B cell (primary cell): ENCODE measurements at regions not wholly inside any gene's neighbourhood (a gene's known extent, or its start where the extent isn't known, plus 50 kb on each side); places are given as distances from the start of the nearest gene placed in this dataset.

Experiments
- ATAC-seq: fragments of 200-7000 bp; cut with Tn5 transposase; one replicate; pipeline ENCODE4 v1.10.0; 2021; ENCODE audit warnings: low read depth, mild to moderate bottlenecking, moderate number of reproducible peaks, moderate library complexity
- CTCF ChIA-PET: fragments of 350-600 bp; sonication (Branson Sonifier 250); formaldehyde crosslinking; loops from one replicate; lab custom pipeline; 2021; ENCODE audit warnings: antibody characterized with exemption, inconsistent platforms; lab: Charles Lee
- POLR2A ChIA-PET: fragments of 350-600 bp; sonication (Branson Sonifier 250); formaldehyde crosslinking; loops from one replicate; lab custom pipeline; 2021; ENCODE audit warnings: antibody characterized with exemption; lab: Charles Lee
- DNase-seq: peaks from one replicate; pipeline ENCODE4 v3.0.0; 2013
- H2AFZ ChIP-seq: 2 replicates; pipeline ENCODE4 v1.6.1; 2012; ENCODE audit warnings: mild to moderate bottlenecking, low read depth, low read length; ENCODE audit not compliant: insufficient read depth, poor library complexity, severe bottlenecking
- H3K27ac ChIP-seq, 2 donors: 1 replicate in 1 of 2; 2 replicates in 1 of 2; pipeline ENCODE4 v1.5.1; 2012 to 2013; ENCODE audit warnings: low read length in 2 of 2, mild to moderate bottlenecking in 2 of 2, moderate library complexity in 1 of 2
- H3K27me3 ChIP-seq, 4 experiments: fragments of 200-600 bp in 1 of 4; sonication (generic) in 1 of 4; replicated peaks in 1 of 4; 1 replicate in 2 of 4; 2 replicates in 2 of 4; pipeline versions ENCODE4 v1.6.1 to v1.7.0; 2013 to 2016; ENCODE audit warnings: low read length in 3 of 4, mild to moderate bottlenecking in 2 of 4, mixed read lengths in 1 of 4, moderate library complexity in 1 of 4; ENCODE audit not compliant: insufficient read depth in 4 of 4, control insufficient read depth in 3 of 4; ENCODE audit errors: control extremely low read depth in 1 of 4
- H3K36me3 ChIP-seq, 2 experiments: replicated peaks in 1 of 2; 1 replicate in 1 of 2; 2 replicates in 1 of 2; pipeline versions ENCODE4 v1.6.1 to v1.7.1; 2013; ENCODE audit warnings: low read length in 1 of 2; ENCODE audit not compliant: insufficient read depth in 2 of 2, control insufficient read depth in 1 of 2; ENCODE audit errors: control extremely low read depth in 1 of 2, extremely low read depth in 1 of 2
- H3K4me1 ChIP-seq, 2 donors: fragments of 200-600 bp in 1 of 2; sonication (generic) in 1 of 2; 1 replicate in 1 of 2; 2 replicates in 1 of 2; pipeline versions ENCODE4 v1.5.1 to v1.6.1; 2013 to 2017; ENCODE audit warnings: low read length in 2 of 2; ENCODE audit not compliant: control insufficient read depth in 2 of 2, insufficient read depth in 2 of 2
- H3K4me2 ChIP-seq: replicated peaks from 2 replicates; pipeline ENCODE3; 2012; ENCODE audit warnings: mild to moderate bottlenecking, low read depth, low read length; ENCODE audit not compliant: poor library complexity, severe bottlenecking
- H3K4me3 ChIP-seq, 5 experiments: fragments of 200-600 bp in 1 of 5; sonication (generic) in 1 of 5; 1 replicate in 3 of 5; 2 replicates in 2 of 5; pipeline versions ENCODE4 v1.5.1 to v1.7.0; 2011 to 2016; ENCODE audit warnings: low read length in 4 of 5, mild to moderate bottlenecking in 4 of 5, low read depth in 2 of 5, control low read depth in 1 of 5, moderate library complexity in 1 of 5; ENCODE audit not compliant: insufficient read depth in 1 of 5; ENCODE audit errors: control extremely low read depth in 1 of 5, extremely low read depth in 1 of 5
- H3K79me2 ChIP-seq: fragments of 200-600 bp; sonication (generic); one replicate; pipeline ENCODE4 v1.6.0; 2016; ENCODE audit warnings: low read length; ENCODE audit not compliant: control insufficient read depth, insufficient read depth
- H3K9ac ChIP-seq: fragments of 200-600 bp; sonication (generic); 2 replicates; pipeline ENCODE4 v1.6.1; 2017; ENCODE audit warnings: mild to moderate bottlenecking, low read length, moderate library complexity
- H3K9me3 ChIP-seq, 3 donors: one replicate each; pipeline versions ENCODE4 v1.6.1 to v1.7.1; 2013; ENCODE audit warnings: low read length in 2 of 3; ENCODE audit not compliant: control insufficient read depth in 2 of 3, insufficient read depth in 1 of 3; ENCODE audit errors: control extremely low read depth in 1 of 3
- H4K20me1 ChIP-seq: 2 replicates; pipeline ENCODE4 v1.6.0; 2012; ENCODE audit warnings: mild to moderate bottlenecking, low read length; ENCODE audit not compliant: insufficient read depth, control insufficient read depth, poor library complexity, severe bottlenecking
- H3K27ac Mint-ChIP-seq: one replicate; pipeline ENCODE4 v1.8.0; 2021; ENCODE audit warnings: mixed read lengths
- H3K27me3 Mint-ChIP-seq: one replicate; pipeline ENCODE4 v1.8.0; 2021; ENCODE audit warnings: mixed read lengths
- H3K4me1 Mint-ChIP-seq: one replicate; pipeline ENCODE4 v1.8.0; 2021; ENCODE audit warnings: mixed read lengths
- H3K4me3 Mint-ChIP-seq: one replicate; pipeline ENCODE4 v1.8.0; 2021; ENCODE audit warnings: mixed read lengths
- H3K9me3 Mint-ChIP-seq: one replicate; pipeline ENCODE4 v1.8.0; 2022; ENCODE audit warnings: mixed read lengths; ENCODE audit not compliant: insufficient read depth
- EZH2 ChIP-seq: IDR thresholded peaks from 2 replicates; pipeline ENCODE4 v1.6.1; 2012; ENCODE audit warnings: borderline replicate concordance, low read depth, mild to moderate bottlenecking, moderate library complexity, low read length; ENCODE audit not compliant: insufficient read depth, poor library complexity, severe bottlenecking
- WGBS: methylation state at CpG from one replicate; pipeline ENCODE4 v1.1.5; 2013; ENCODE audit warnings: missing lambda C conversion rate; ENCODE audit not compliant: insufficient coverage; 5-methylcytosine and 5-hydroxymethylcytosine counted together
- intact Hi-C: fragments of 100-400 bp; cut with micrococcal nuclease; formaldehyde crosslinking; loops from one replicate; pipeline ENCODE4 v1.10.0; 2022
- TF ChIP-seq, protein P1 (sequence below): fragments of 200-600 bp; IDR thresholded peaks from one replicate; pipeline ENCODE4 v1.8.0; 2022; ENCODE audit warnings: antibody characterized with exemption, mild to moderate bottlenecking

DNA sequence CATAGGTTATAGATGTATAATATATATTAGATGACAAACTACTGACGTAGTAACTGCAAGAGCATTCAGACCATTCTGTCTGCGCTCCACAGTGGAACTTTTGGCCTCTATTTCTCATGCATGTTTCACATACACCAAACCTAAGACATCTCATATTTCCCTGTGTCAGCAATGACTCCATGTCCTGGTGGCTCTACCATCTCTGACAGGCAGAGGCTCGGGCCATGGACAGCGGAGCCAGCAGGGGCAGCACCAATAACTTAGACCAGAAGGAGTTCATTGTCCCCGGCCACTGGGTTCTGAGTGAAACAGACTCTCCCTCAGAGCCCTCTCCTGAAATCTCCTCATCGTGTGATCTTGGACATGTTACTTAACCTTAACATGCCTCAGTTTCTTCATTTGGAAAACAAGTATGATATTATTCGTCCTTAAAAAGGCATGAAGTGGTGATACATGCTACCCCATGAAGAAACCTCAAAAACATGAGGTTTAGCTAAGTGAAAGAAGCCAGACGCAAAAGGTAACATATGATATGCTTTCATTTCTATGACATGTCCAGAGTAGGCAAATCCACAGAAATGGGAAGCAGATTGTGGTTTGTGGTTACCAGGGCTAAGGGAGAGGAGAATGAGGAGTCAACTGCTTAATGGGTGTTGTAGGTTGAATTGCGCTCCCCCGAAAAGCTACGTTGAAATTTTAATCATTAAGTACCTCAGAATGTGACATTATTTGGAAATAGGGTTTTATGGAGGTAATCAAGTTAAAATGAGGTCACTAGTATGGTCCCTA lies 564.0 kb upstream of the JARID2 start:
- peaks cover 10% of the 10 kb centered on the region for H3K4me1 Mint-ChIP-seq
- Histone ChIP-seq H3K27ac (no peak overlapping the region), H3K4me2 (no peak overlapping the region), H2AFZ (no peak overlapping the region), H3K36me3 (no peaks in the 10 kb centered on the region), H3K9ac (no peak overlapping the region), H3K79me2 (no peaks in the 10 kb centered on the region), H3K4me3 (no peak overlapping the region), H3K4me1 (peaks cover 0 to 4% of the 10 kb centered on the region in 2 donors), H4K20me1 (no peaks in the 10 kb centered on the region), H3K27me3 (no peaks in the 10 kb centered on the region), H3K9me3 (no peaks in the 10 kb centered on the region)
- WGBS = 91% methylated on average over 3 of the region's 11 CpGs
- CTCF ChIA-PET = no interaction called here
- H3K27me3 Mint-ChIP-seq = no peaks in the 10 kb centered on the region
- DNase-seq (no peak), ATAC-seq (no peak)
- H3K9me3 Mint-ChIP-seq = no peaks in the 10 kb centered on the region
- peak overlapping the region; percentile 1 for H3K27ac Mint-ChIP-seq
- POLR2A ChIA-PET = interaction anchor here (0.6 kb wide), 1 partner anchor 1220 kb away, joined by 5 read pairs; no protein-coding TSS in a partner anchor
- intact Hi-C loops = no loop called here
- no peak overlapping the region for H3K4me3 Mint-ChIP-seq
- no peak for TF ChIP-seq EZH2
- TF ChIP-seq, protein P1, sequence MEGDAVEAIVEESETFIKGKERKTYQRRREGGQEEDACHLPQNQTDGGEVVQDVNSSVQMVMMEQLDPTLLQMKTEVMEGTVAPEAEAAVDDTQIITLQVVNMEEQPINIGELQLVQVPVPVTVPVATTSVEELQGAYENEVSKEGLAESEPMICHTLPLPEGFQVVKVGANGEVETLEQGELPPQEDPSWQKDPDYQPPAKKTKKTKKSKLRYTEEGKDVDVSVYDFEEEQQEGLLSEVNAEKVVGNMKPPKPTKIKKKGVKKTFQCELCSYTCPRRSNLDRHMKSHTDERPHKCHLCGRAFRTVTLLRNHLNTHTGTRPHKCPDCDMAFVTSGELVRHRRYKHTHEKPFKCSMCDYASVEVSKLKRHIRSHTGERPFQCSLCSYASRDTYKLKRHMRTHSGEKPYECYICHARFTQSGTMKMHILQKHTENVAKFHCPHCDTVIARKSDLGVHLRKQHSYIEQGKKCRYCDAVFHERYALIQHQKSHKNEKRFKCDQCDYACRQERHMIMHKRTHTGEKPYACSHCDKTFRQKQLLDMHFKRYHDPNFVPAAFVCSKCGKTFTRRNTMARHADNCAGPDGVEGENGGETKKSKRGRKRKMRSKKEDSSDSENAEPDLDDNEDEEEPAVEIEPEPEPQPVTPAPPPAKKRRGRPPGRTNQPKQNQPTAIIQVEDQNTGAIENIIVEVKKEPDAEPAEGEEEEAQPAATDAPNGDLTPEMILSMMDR = no peak

DNA sequence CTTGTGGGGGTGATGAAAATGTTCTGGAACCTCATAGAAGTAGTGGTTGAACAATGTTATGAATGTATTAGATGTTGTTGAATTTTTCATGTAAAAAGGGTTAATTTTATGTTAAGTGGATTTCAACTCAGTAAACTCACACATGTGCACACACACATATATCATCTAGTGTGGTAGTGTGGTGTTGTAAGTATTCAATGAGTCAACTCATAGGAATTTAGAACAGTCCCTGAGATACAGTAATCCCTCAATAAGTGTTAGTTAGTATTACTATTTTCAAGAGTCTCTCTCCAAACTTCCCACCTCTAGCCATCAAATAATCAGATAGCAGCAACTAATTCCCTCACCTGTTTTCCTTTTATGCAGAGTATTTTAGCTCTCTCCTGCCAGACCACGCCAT lies 563.1 kb upstream of the JARID2 start:
- Histone ChIP-seq H3K27me3 (no peaks in the 10 kb centered on the region), H3K4me2 (no peak overlapping the region), H2AFZ (no peak overlapping the region), H4K20me1 (no peaks in the 10 kb centered on the region), H3K9me3 (no peaks in the 10 kb centered on the region), H3K4me3 (no peak overlapping the region), H3K27ac (no peak overlapping the region), H3K79me2 (no peaks in the 10 kb centered on the region), H3K9ac (no peak overlapping the region), H3K4me1 (peaks cover 0 to 4% of the 10 kb centered on the region in 2 donors), H3K36me3 (no peaks in the 10 kb centered on the region)
- H3K27ac Mint-ChIP-seq = no peak overlapping the region
- WGBS = no CpG with 5 or more reads among the region's 1 CpG
- no peak overlapping the region for H3K4me3 Mint-ChIP-seq
- intact Hi-C loops = no loop called here
- H3K9me3 Mint-ChIP-seq = no peaks in the 10 kb centered on the region
- peaks cover 8% of the 10 kb centered on the region for H3K4me1 Mint-ChIP-seq
- TF ChIP-seq EZH2 = no peak
- TF ChIP-seq, protein P1 = no peak
- ATAC-seq (no peak), DNase-seq (no peak)
- CTCF ChIA-PET = no interaction called here
- POLR2A ChIA-PET = no interaction called here
- H3K27me3 Mint-ChIP-seq = no peaks in the 10 kb centered on the region
